ENCODE measurements at regions not wholly inside any gene's neighbourhood (a gene's known extent, or its start where the extent isn't known, plus 50 kb on each side); places are given as distances from the start of the nearest gene placed in this dataset.

DNA sequence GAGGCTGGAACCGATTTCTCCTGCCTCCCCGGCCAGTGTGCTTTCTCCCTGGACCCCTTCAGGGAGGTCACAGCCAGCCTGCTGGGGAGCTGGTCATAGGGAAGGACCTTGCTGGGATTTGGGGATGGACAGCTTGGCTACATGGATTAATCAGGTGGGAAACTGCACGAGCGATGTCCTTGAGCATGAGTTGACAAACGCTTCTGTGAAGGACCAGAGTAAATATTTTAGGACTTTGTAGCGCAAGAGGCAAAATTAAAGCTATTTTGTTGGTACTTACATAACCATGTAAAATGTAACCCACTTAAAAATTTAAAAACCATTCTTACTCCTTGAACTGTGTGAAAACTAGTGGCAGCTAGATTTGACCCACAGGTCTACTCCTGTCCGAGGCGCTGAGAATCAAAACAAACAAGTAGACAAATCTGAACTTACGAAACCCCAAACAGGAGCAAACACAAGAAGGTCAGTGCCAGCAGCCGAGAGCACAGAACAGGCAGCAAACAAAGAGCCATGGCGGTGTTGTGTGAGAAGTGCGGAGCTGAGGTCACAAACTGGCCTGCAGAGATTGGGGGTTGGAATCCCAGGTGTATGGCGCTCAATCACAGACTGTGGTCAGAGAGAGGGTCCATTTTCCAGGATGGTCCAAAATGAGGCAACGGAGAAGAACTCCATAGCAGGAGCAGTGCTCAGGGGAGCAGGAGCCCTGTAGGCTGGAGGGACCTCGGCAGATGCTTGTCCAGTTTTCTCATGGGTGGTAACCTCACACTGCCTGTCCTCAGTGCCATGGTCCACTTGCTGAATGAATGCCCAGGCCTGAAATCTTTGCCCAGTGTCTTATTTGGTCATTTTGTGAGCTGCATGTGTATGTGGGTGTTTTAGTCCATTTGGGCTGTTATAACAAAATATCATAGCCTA lies 79.2 kb upstream of the CLMN start:
- no peak for TF ChIP-seq POLR2A (IDR thresholded peaks at IDR 0.05)
- TF ChIP-seq, protein P1, sequence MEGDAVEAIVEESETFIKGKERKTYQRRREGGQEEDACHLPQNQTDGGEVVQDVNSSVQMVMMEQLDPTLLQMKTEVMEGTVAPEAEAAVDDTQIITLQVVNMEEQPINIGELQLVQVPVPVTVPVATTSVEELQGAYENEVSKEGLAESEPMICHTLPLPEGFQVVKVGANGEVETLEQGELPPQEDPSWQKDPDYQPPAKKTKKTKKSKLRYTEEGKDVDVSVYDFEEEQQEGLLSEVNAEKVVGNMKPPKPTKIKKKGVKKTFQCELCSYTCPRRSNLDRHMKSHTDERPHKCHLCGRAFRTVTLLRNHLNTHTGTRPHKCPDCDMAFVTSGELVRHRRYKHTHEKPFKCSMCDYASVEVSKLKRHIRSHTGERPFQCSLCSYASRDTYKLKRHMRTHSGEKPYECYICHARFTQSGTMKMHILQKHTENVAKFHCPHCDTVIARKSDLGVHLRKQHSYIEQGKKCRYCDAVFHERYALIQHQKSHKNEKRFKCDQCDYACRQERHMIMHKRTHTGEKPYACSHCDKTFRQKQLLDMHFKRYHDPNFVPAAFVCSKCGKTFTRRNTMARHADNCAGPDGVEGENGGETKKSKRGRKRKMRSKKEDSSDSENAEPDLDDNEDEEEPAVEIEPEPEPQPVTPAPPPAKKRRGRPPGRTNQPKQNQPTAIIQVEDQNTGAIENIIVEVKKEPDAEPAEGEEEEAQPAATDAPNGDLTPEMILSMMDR (IDR thresholded peaks at IDR 0.05) = no peak
- WGBS, 2 donors = 96 to 97% methylated on average over 15 of the region's 15 CpGs
- intact Hi-C loops (cut with DNase I; ENCODE audit: low total_unique reads) = no loop called here
- no peak overlapping the region for H3K4me3 ChIP-seq (ENCODE audit: low read depth, poor library complexity, severe bottlenecking)
- no peak for DNase-seq (ENCODE audit: low spot score in 2 of 2)

DNA sequence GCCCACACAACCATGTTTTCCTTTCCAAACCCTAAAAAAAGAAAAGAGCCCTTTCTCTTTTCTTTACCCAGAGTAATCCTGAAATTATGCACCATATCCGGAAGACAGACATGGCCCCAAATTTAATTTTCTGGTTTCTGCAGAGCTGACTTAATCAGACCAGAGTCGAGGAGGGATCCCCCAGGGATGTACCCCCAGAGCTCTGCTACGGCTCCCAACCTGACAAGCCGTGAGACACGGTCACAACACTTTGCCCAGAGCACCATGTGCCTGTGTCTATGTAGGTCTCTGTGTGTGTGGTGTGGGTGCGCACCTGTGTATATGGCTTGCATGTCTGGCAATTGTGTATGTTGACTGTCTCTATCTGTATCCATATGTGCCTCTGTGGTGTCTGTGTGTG lies 77.6 kb upstream of the CLMN start:
- 86 to 92% methylated on average over 6 of the region's 6 CpGs for WGBS, 2 donors
- intact Hi-C loops (cut with DNase I; ENCODE audit: low total_unique reads) = no loop called here
- no peak overlapping the region for H3K4me3 ChIP-seq (ENCODE audit: low read depth, poor library complexity, severe bottlenecking)
- no peak for TF ChIP-seq POLR2A (IDR thresholded peaks at IDR 0.05)
- TF ChIP-seq, protein P1 (IDR thresholded peaks at IDR 0.05) = no peak
- DNase-seq (ENCODE audit: low spot score in 2 of 2) = no peak

DNA sequence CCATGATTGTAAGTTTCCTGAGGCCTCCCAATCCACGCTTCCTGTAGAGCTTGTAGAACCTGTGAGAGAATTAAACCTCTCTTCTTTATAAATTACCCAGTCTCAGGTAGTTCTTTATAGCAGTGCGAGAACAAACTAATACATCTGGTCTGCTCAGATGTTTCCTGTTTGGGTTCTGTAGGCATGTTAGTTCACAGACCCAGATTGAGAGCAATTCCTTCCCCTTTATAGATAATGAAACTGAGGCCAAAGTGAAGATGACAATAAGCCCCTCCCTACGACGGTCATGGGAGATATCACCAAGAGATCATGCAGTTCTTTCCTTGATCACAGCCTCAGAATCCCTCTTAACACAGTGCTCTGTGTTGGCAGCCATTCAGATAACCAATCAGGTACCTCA lies 76.5 kb upstream of the CLMN start:
- DNase-seq (ENCODE audit: low spot score in 2 of 2) = no peak
- intact Hi-C loops (cut with DNase I; ENCODE audit: low total_unique reads) = no loop called here
- H3K4me3 ChIP-seq (ENCODE audit: low read depth, poor library complexity, severe bottlenecking) = no peak overlapping the region
- TF ChIP-seq, protein P1 (IDR thresholded peaks at IDR 0.05) = no peak
- no peak for TF ChIP-seq POLR2A (IDR thresholded peaks at IDR 0.05)
- WGBS, 2 donors = 59 to 65% methylated on average over 4 of the region's 4 CpGs

DNA sequence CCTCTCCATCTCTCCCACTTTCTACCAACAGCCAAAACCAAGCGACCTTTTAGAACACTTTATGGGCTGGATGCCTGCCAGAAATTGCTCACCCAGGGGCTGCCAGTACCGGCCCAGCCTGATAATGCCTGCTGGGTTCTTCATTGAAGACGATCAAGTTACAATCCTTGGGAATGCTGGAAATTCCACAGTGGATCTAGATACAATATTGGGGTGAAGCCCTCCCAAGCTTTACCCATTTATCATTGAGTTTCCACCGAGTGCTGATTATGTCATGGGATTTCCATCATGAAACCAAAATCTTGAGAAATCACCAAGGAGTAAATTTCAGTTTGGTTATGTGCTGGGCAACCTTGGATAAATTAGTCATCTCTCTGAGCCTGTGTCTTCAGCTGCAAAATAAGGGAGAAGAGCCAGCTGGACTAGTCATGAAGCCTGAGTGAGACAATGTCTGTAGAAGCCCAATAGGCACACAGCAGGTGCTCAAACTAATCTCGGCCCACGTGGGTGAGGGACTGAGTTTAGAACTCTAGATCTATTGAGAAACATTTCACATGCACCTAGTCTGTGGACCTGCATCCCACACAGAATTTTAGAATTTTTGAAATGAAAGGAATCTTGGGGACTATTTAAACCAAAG lies 75.5 kb upstream of the CLMN start:
- WGBS, 2 donors = 48 to 49% methylated on average over 6 of the region's 6 CpGs
- peak in 1 of 2 donors; percentile 77 for DNase-seq (ENCODE audit: low spot score in 2 of 2)
- intact Hi-C loops (cut with DNase I; ENCODE audit: low total_unique reads) = no loop called here
- no peak overlapping the region for H3K4me3 ChIP-seq (ENCODE audit: low read depth, poor library complexity, severe bottlenecking)
- TF ChIP-seq POLR2A (IDR thresholded peaks at IDR 0.05) = no peak
- TF ChIP-seq, protein P1 (IDR thresholded peaks at IDR 0.05) = no peak

DNA sequence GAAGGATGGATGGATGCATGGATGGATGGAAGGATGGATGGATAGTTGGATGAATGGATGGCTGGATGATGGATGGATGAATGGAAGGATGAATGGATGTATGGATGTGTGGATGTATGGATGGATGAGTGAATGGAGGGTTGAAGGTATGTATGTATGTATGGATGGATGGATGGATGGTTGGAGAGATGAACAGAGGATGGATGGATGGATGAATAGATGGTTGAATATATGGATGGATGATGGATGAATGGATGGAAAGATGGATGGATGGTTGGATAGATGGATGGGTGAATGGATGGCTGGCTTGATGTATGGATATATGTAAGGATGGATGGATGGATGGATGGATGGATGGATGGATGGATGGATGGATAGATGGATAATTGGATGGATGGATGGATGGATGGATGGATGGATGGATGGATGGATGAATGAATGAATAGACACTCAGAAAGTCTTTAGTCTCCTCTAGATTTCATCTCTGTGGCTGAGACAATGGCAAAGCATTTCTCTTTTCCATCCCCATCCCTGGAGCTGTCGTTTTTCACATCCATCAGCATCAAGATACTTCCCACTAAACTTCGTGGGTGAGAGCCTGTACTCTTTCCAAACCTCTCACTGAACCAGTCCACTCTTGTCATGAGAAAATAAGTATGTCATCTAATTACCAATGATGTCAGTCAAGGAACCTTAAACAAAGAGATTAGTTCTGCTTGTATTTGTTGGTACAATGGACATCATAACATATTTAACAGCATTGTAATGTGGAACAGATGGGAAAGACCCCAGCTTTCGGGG lies 74.8 kb upstream of the CLMN start:
- DNase-seq (ENCODE audit: low spot score in 2 of 2) = no peak
- WGBS, 2 donors = 57 to 64% methylated on average over 3 of the region's 3 CpGs
- intact Hi-C loops (cut with DNase I; ENCODE audit: low total_unique reads) = no loop called here

More for the DNA sequence above, 74.8 kb upstream of the CLMN start:
- TF ChIP-seq POLR2A (IDR thresholded peaks at IDR 0.05) = no peak
- TF ChIP-seq, protein P1 (IDR thresholded peaks at IDR 0.05) = no peak
- no peak overlapping the region for H3K4me3 ChIP-seq (ENCODE audit: low read depth, poor library complexity, severe bottlenecking)

All from lower leg skin (tissue), 4 donors.